ENCODE measurements at regions not wholly inside any gene's neighbourhood (a gene's known extent, or its start where the extent isn't known, plus 50 kb on each side); places are given as distances from the start of the nearest gene placed in this dataset.

GRCh38 chr3:10555263-10555662, 49.9 kb upstream of the ATP2B2 start:
- FAIRE-seq, result no peak

- FAIRE-seq, result no peak
Observed at GRCh38 chr3:10556312-10556711, 50.9 kb upstream of the ATP2B2 start.

- FAIRE-seq, result no peak
Observed at GRCh38 chr3:10557250-10557649, 51.9 kb upstream of the ATP2B2 start.

- FAIRE-seq, result no peak
Observed at GRCh38 chr3:10557781-10558373, 52.5 kb upstream of the ATP2B2 start.

GRCh38 chr3:10558736-10559135, 53.4 kb upstream of the ATP2B2 start:
- no peak for FAIRE-seq

- FAIRE-seq, result no peak
Observed at GRCh38 chr3:10560060-10560861, 54.9 kb upstream of the ATP2B2 start.

- no peak for FAIRE-seq
Observed at GRCh38 chr3:10561162-10561945, 56.0 kb upstream of the ATP2B2 start.

- FAIRE-seq, result no peak
Observed at GRCh38 chr3:10561946-10562560, 56.7 kb upstream of the ATP2B2 start.

GRCh38 chr3:10563396-10563795, 58.0 kb upstream of the ATP2B2 start:
- no peak for FAIRE-seq

- no peak for FAIRE-seq
Observed at GRCh38 chr3:10565814-10566213, 60.4 kb upstream of the ATP2B2 start.

- no peak for FAIRE-seq
Observed at GRCh38 chr3:10566451-10566850, 61.1 kb upstream of the ATP2B2 start.

- FAIRE-seq, result no peak
Observed at GRCh38 chr3:10568549-10568948, 63.2 kb upstream of the ATP2B2 start.

GRCh38 chr3:10570196-10570946, 65.0 kb upstream of the ATP2B2 start:
- no peak for FAIRE-seq

GRCh38 chr3:10574101-10574620, 68.8 kb upstream of the ATP2B2 start:
- FAIRE-seq, result no peak

GRCh38 chr3:10575601-10576160, 70.3 kb upstream of the ATP2B2 start:
- no peak for FAIRE-seq

- FAIRE-seq, result no peak
Observed at GRCh38 chr3:10577486-10577885, 72.1 kb upstream of the ATP2B2 start.

GRCh38 chr3:10580426-10580825, 75.0 kb upstream of the ATP2B2 start:
- FAIRE-seq, result no peak

- FAIRE-seq, result no peak
Observed at GRCh38 chr3:10581251-10581650, 75.9 kb upstream of the ATP2B2 start.

GRCh38 chr3:10581716-10582115, 76.3 kb upstream of the ATP2B2 start:
- FAIRE-seq, result no peak

GRCh38 chr3:10582733-10583132, 77.3 kb upstream of the ATP2B2 start:
- no peak for FAIRE-seq

- FAIRE-seq, result no peak
Observed at GRCh38 chr3:10583798-10584708, 78.7 kb upstream of the ATP2B2 start.

Data from endometrium (tissue), 2 donors.